ENCODE measurements at regions not wholly inside any gene's neighbourhood (a gene's known extent, or its start where the extent isn't known, plus 50 kb on each side); places are given as distances from the start of the nearest gene placed in this dataset.

DNA sequence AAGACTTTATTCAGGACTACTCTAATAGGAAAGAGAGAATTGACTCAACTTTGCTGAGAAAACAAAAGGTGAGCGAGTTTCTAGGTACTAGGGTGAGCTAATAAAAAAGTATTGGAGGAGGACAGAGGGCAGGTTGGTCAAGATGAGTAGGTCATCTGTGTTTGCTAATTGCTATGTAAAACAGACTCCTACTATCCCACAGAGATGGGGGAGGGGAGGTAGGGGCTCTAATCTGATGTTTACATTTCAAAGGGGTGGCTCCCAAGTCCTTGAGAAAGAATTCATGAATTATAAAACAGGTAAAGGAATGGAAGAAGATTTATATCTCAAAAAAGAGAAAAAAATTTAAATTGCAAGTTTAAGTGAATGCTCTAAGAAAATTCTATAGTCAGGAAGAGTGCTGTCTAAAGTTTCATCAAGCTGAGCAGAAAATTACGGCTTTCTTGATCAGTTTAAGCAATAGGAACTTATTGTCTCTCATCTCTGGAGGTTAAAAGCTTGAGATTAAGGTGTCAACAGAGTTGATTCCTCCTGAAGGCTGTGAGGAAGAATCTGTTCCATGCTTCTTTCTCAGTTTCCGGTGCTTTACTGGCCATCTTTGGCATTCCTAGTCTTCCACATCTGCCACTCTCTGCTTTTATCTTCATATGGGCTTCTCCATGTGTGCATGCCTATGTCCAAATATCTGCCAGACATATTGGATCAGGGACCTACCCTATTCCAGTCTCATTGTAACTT is 790.3 kb downstream of the SLITRK5 start:
- Histone ChIP-seq H3K23ac (ENCODE audit: low read depth, low read length) (no peak overlapping the region), H3K36me3 (ENCODE audit: control insufficient read depth, insufficient read depth, low read length) (no peaks in the 10 kb centered on the region), H2BK120ac (ENCODE audit: low read depth, low read length) (no peak overlapping the region), H4K91ac (ENCODE audit: insufficient read depth, low read depth, low read length) (no peak overlapping the region), H3K4me2 (ENCODE audit: low read depth, low read length) (no peak overlapping the region), H2AK9ac (replicated peaks; ENCODE audit: low read depth, low read length, poor library complexity) (no peak overlapping the region), H2BK5ac (ENCODE audit: low read depth, low read length, poor library complexity, severe bottlenecking) (no peak overlapping the region), H3K14ac (replicated peaks; ENCODE audit: low read depth, low read length) (no peak overlapping the region), H2AFZ (replicated peaks; ENCODE audit: low read length, poor library complexity) (no peak overlapping the region), H3K4me1 (ENCODE audit: control insufficient read depth, insufficient read depth, low read length) (no peaks in the 10 kb centered on the region), H3K9ac (ENCODE audit: low read depth, low read length) (no peak overlapping the region), H3K27ac (ENCODE audit: insufficient read depth, low read length) (no peak overlapping the region), H3K18ac (ENCODE audit: low read depth, low read length) (no peak overlapping the region), H3K9me1 (ENCODE audit: insufficient read depth, low read length) (no peaks in the 10 kb centered on the region), H3K27me3 (ENCODE audit: control insufficient read depth, insufficient read depth, low read length) (no peaks in the 10 kb centered on the region), H4K8ac (ENCODE audit: low read depth in 2 of 2, low read length in 2 of 2) (no peak overlapping the region), H3K4ac (ENCODE audit: low read depth, low read length) (no peak overlapping the region), H2BK15ac (ENCODE audit: low read depth, low read length) (no peak overlapping the region), H3K9me3 (ENCODE audit: control insufficient read depth, insufficient read depth, low read length) (no peaks in the 10 kb centered on the region; the same call in 1 of the 2 replicates), H3K79me1 (ENCODE audit: low read depth in 1 of 2, low read length in 2 of 2) (no peaks in the 10 kb centered on the region), H4K5ac (ENCODE audit: low read depth, low read length) (no peak overlapping the region), H2AK5ac (ENCODE audit: low read depth, low read length) (no peak overlapping the region), H3K56ac (ENCODE audit: extremely low read depth, insufficient read depth, low read length) (no peak overlapping the region), H2BK20ac (ENCODE audit: low read depth, low read length) (no peak overlapping the region), H4K20me1 (ENCODE audit: insufficient read depth, low read length) (no peaks in the 10 kb centered on the region), H3K4me3 (ENCODE audit: insufficient read depth, low read depth, low read length) (no peak overlapping the region)
- WGBS, 2 experiments (ENCODE audit: extremely low coverage in 2 of 2, insufficient read length in 1 of 2) = no CpG with 5 or more reads among the region's 3 CpGs
- BruUV-seq (replicated peaks) = no TSS peak
- TF ChIP-seq BHLHE40 (IDR thresholded peaks at IDR 0.05; ENCODE audit: low read depth, low read length) = no peak
- no peak for TF ChIP-seq MXI1 (IDR thresholded peaks at IDR 0.05; ENCODE audit: borderline replicate concordance, low read depth, low read length)
- TF ChIP-seq, protein P1, sequence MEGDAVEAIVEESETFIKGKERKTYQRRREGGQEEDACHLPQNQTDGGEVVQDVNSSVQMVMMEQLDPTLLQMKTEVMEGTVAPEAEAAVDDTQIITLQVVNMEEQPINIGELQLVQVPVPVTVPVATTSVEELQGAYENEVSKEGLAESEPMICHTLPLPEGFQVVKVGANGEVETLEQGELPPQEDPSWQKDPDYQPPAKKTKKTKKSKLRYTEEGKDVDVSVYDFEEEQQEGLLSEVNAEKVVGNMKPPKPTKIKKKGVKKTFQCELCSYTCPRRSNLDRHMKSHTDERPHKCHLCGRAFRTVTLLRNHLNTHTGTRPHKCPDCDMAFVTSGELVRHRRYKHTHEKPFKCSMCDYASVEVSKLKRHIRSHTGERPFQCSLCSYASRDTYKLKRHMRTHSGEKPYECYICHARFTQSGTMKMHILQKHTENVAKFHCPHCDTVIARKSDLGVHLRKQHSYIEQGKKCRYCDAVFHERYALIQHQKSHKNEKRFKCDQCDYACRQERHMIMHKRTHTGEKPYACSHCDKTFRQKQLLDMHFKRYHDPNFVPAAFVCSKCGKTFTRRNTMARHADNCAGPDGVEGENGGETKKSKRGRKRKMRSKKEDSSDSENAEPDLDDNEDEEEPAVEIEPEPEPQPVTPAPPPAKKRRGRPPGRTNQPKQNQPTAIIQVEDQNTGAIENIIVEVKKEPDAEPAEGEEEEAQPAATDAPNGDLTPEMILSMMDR (conservative IDR thresholded peaks at IDR 0.05; ENCODE audit: low read depth, low read length) = no peak
- TF ChIP-seq NFE2L2 (IDR thresholded peaks at IDR 0.05; ENCODE audit: low read depth, low read length) = no peak
- TF ChIP-seq RAD21 (IDR thresholded peaks at IDR 0.05; ENCODE audit: low read length) = no peak
- no peak for TF ChIP-seq POLR2A (IDR thresholded peaks at IDR 0.05; ENCODE audit: low read depth, low read length)
- no peak for TF ChIP-seq CEBPB (IDR thresholded peaks at IDR 0.05; ENCODE audit: low read depth, low read length)
- TF ChIP-seq, protein P2, sequence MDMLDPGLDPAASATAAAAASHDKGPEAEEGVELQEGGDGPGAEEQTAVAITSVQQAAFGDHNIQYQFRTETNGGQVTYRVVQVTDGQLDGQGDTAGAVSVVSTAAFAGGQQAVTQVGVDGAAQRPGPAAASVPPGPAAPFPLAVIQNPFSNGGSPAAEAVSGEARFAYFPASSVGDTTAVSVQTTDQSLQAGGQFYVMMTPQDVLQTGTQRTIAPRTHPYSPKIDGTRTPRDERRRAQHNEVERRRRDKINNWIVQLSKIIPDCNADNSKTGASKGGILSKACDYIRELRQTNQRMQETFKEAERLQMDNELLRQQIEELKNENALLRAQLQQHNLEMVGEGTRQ (IDR thresholded peaks at IDR 0.05; ENCODE audit: low read depth, low read length) = no peak
- TF ChIP-seq RFX5 (IDR thresholded peaks at IDR 0.05; ENCODE audit: low read depth, low read length) = no peak
- ChIA-PET POLR2A (ENCODE audit: unreplicated experiment) (no interaction called here), CTCF (no interaction called here)
- in situ Hi-C loops (cut with MboI; ENCODE audit: low sequenced_read_pairs) (no loop called here), dilution Hi-C loops (cut with HindIII; ENCODE audit: low sequenced_read_pairs, unreplicated experiment) (no loop called here), intact Hi-C loops (cut with micrococcal nuclease) (no loop called here)
- no peak for DNase-seq
- ATAC-seq (ENCODE audit: low read depth) = no peak

Data from IMR-90 (cell line).